ENCODE measurements at regions not wholly inside any gene's neighbourhood (a gene's known extent, or its start where the extent isn't known, plus 50 kb on each side); places are given as distances from the start of the nearest gene placed in this dataset.

DNA sequence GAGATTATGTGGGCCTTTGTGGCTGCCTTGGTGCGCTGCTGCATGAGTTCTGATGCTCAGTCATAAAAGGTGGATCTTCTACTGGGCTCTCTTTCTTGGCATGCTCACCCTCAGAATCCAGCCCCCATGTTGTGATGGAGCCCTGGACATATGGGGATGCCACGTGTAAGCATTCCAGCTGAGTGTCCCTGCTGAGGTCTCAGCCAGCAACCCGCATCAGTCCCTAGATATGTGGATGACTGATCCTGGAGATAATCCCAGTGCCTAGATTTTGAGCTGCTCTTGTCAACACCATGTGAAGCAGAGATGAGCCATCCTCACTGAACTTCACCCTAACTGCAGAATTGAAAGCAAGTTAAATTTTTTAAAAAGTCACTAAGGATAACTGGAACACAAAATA, 390.1 kb downstream of the DMRT2 start:
- TF ChIP-seq, protein P1, sequence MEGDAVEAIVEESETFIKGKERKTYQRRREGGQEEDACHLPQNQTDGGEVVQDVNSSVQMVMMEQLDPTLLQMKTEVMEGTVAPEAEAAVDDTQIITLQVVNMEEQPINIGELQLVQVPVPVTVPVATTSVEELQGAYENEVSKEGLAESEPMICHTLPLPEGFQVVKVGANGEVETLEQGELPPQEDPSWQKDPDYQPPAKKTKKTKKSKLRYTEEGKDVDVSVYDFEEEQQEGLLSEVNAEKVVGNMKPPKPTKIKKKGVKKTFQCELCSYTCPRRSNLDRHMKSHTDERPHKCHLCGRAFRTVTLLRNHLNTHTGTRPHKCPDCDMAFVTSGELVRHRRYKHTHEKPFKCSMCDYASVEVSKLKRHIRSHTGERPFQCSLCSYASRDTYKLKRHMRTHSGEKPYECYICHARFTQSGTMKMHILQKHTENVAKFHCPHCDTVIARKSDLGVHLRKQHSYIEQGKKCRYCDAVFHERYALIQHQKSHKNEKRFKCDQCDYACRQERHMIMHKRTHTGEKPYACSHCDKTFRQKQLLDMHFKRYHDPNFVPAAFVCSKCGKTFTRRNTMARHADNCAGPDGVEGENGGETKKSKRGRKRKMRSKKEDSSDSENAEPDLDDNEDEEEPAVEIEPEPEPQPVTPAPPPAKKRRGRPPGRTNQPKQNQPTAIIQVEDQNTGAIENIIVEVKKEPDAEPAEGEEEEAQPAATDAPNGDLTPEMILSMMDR (IDR thresholded peaks at IDR 0.05), result no peak
- no peak for TF ChIP-seq POLR2AphosphoS5 (IDR thresholded peaks at IDR 0.05)

Measured in suprapubic skin (tissue), 3 donors.